Neural progenitor cell (in vitro differentiated cells): ENCODE measurements at regions not wholly inside any gene's neighbourhood (a gene's known extent, or its start where the extent isn't known, plus 50 kb on each side); places are given as distances from the start of the nearest gene placed in this dataset.

Experiments
- EZH2phosphoT487 ChIP-seq: fragments of 200-600 bp; sonication (generic); IDR thresholded peaks from 2 replicates; pipeline ENCODE4 v1.6.1; 2017; ENCODE audit warnings: antibody characterized with exemption
- TF ChIP-seq, protein P1 (sequence below): fragments of 200-600 bp; sonication (generic); IDR thresholded peaks from 2 replicates; pipeline ENCODE4 v1.5.1; 2017; ENCODE audit warnings: antibody characterized with exemption, mild to moderate bottlenecking

DNA sequence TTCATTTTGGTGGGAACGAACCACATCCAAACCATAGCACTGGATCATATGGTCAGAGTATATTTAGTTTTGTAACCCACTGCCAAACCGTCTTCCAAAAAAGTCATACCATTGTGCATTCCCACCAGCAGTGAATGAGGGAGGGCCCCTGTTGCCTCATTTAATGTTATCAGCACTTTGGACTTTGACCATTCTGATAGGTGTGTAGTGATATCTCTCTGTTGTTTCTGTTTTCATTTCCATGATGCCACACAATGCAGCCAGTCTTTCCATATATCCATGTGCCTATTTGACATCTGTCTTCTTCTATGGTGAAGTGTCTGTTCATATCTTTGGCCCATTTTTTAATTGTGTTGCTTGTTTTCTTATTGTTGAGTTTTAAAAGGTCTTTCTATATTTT, 105.0 kb upstream of the PPP2R2D start:
- TF ChIP-seq, protein P1, sequence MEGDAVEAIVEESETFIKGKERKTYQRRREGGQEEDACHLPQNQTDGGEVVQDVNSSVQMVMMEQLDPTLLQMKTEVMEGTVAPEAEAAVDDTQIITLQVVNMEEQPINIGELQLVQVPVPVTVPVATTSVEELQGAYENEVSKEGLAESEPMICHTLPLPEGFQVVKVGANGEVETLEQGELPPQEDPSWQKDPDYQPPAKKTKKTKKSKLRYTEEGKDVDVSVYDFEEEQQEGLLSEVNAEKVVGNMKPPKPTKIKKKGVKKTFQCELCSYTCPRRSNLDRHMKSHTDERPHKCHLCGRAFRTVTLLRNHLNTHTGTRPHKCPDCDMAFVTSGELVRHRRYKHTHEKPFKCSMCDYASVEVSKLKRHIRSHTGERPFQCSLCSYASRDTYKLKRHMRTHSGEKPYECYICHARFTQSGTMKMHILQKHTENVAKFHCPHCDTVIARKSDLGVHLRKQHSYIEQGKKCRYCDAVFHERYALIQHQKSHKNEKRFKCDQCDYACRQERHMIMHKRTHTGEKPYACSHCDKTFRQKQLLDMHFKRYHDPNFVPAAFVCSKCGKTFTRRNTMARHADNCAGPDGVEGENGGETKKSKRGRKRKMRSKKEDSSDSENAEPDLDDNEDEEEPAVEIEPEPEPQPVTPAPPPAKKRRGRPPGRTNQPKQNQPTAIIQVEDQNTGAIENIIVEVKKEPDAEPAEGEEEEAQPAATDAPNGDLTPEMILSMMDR, result no peak
- no peak for TF ChIP-seq EZH2phosphoT487
